ENCODE measurements at regions not wholly inside any gene's neighbourhood (a gene's known extent, or its start where the extent isn't known, plus 50 kb on each side); places are given as distances from the start of the nearest gene placed in this dataset.

GRCh38 chr18:70709720-70710119 lies 420.9 kb downstream of the SOCS6 start:
- H3K27ac ChIP-seq (ENCODE audit: low read length), result no peak overlapping the region
- no peak overlapping the region for H2AFZ ChIP-seq (ENCODE audit: low read length)
- DNase-seq, result no peak
- H3K4me1 ChIP-seq (ENCODE audit: low read length), result no peaks in the 10 kb centered on the region
- no peaks in the 10 kb centered on the region for H3K9me3 ChIP-seq (replicated peaks; ENCODE audit: insufficient read depth, low read length)
- H3K9ac ChIP-seq (ENCODE audit: low read length), result no peak overlapping the region
- no peak for TF ChIP-seq EZH2 (optimal IDR thresholded peaks at IDR 0.05; ENCODE audit: low read depth, low read length)
- TF ChIP-seq CTCF (IDR thresholded peaks at IDR 0.05; ENCODE audit: low read length), result no peak
- no peak overlapping the region for H3K4me3 ChIP-seq (ENCODE audit: low read length)
- H3K4me2 ChIP-seq (ENCODE audit: low read depth, low read length), result no peak overlapping the region
- H3K9me2 ChIP-seq (replicated peaks; ENCODE audit: insufficient read depth, low read length), result no peaks in the 10 kb centered on the region
- no peaks in the 10 kb centered on the region for H3K36me3 ChIP-seq (replicated peaks; ENCODE audit: insufficient read depth, low read length)
- no peaks in the 10 kb centered on the region for H3K79me2 ChIP-seq (ENCODE audit: low read length)
- H3F3A ChIP-seq (ENCODE audit: insufficient read depth, low read length), result no peaks in the 10 kb centered on the region
- no peaks in the 10 kb centered on the region for H4K20me1 ChIP-seq (ENCODE audit: insufficient read depth, low read length)
- H3K27me3 ChIP-seq (replicated peaks; ENCODE audit: insufficient read depth, low read length), result no peaks in the 10 kb centered on the region

DNA sequence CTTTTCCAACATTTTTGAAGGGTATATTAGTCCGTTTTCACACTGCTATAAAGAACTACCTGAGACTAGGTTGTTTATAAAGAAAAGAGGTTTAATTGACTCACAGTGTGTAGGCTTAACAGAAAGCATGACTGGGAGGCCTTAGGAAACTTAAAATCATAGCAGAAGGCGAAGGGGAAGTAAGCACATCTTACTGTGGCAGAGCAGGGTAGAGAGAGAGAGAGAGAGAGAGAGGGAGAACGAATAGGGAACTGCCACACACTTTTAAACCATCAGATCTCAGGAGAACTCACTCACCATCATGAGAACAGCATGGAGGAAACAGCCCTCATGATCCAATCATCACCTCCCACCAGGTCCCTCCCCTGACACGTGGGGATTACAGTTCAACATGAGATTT lies 420.3 kb downstream of the SOCS6 start:
- Histone ChIP-seq H3F3A (ENCODE audit: insufficient read depth, low read length) (no peaks in the 10 kb centered on the region), H3K4me1 (ENCODE audit: low read length) (no peaks in the 10 kb centered on the region), H3K9me2 (replicated peaks; ENCODE audit: insufficient read depth, low read length) (no peaks in the 10 kb centered on the region)

GRCh38 chr18:70705831-70706416 lies 417.1 kb downstream of the SOCS6 start:
- Histone ChIP-seq H3K9me3 (replicated peaks; ENCODE audit: insufficient read depth, low read length) (no peaks in the 10 kb centered on the region), H4K20me1 (ENCODE audit: insufficient read depth, low read length) (no peaks in the 10 kb centered on the region), H3K27ac (ENCODE audit: low read length) (no peak overlapping the region), H3K36me3 (replicated peaks; ENCODE audit: insufficient read depth, low read length) (no peaks in the 10 kb centered on the region), H3K9me2 (replicated peaks; ENCODE audit: insufficient read depth, low read length) (no peaks in the 10 kb centered on the region), H2AFZ (ENCODE audit: low read length) (no peak overlapping the region), H3K4me3 (ENCODE audit: low read length) (no peak overlapping the region), H3K9ac (ENCODE audit: low read length) (no peak overlapping the region), H3F3A (ENCODE audit: insufficient read depth, low read length) (no peaks in the 10 kb centered on the region), H3K4me1 (ENCODE audit: low read length) (no peaks in the 10 kb centered on the region), H3K27me3 (replicated peaks; ENCODE audit: insufficient read depth, low read length) (no peaks in the 10 kb centered on the region), H3K4me2 (ENCODE audit: low read depth, low read length) (no peak overlapping the region), H3K79me2 (ENCODE audit: low read length) (no peaks in the 10 kb centered on the region)
- TF ChIP-seq CTCF (IDR thresholded peaks at IDR 0.05; ENCODE audit: low read length) (no peak), EZH2phosphoT487 (IDR thresholded peaks at IDR 0.05; ENCODE audit: low read length) (no peak), EZH2 (optimal IDR thresholded peaks at IDR 0.05; ENCODE audit: low read depth, low read length) (no peak)
- DNase-seq, result no peak

More for the DNA sequence above, 420.3 kb downstream of the SOCS6 start:
- H3K4me2 ChIP-seq (ENCODE audit: low read depth, low read length), result no peak overlapping the region
- H3K27ac ChIP-seq (ENCODE audit: low read length), result no peak overlapping the region
- no peak overlapping the region for H3K4me3 ChIP-seq (ENCODE audit: low read length)
- no peak overlapping the region for H2AFZ ChIP-seq (ENCODE audit: low read length)
- no peak for TF ChIP-seq CTCF (IDR thresholded peaks at IDR 0.05; ENCODE audit: low read length)
- no peak for TF ChIP-seq EZH2 (optimal IDR thresholded peaks at IDR 0.05; ENCODE audit: low read depth, low read length)
- TF ChIP-seq EZH2phosphoT487 (IDR thresholded peaks at IDR 0.05; ENCODE audit: low read length), result no peak
- no peak overlapping the region for H3K9ac ChIP-seq (ENCODE audit: low read length)
- H3K9me3 ChIP-seq (replicated peaks; ENCODE audit: insufficient read depth, low read length), result no peaks in the 10 kb centered on the region
- no peak for DNase-seq
- no peaks in the 10 kb centered on the region for H3K27me3 ChIP-seq (replicated peaks; ENCODE audit: insufficient read depth, low read length)
- no peaks in the 10 kb centered on the region for H3K36me3 ChIP-seq (replicated peaks; ENCODE audit: insufficient read depth, low read length)
- H3K79me2 ChIP-seq (ENCODE audit: low read length), result no peaks in the 10 kb centered on the region
- H4K20me1 ChIP-seq (ENCODE audit: insufficient read depth, low read length), result no peaks in the 10 kb centered on the region
